Calu3 (cell line): ENCODE measurements at regions not wholly inside any gene's neighbourhood (a gene's known extent, or its start where the extent isn't known, plus 50 kb on each side); places are given as distances from the start of the nearest gene placed in this dataset.
"Not testable (repeated sequence)": the region's sequence is repeated elsewhere in the genome, so short reads cannot be mapped to it uniquely, and the experiment has no call there.

Source experiments
- BruUV-seq: library from RNA; stranded (reverse); fragments of 400-500 nt; replicated peaks from 2 replicates; lab custom pipeline; 2021; lab: Mats Ljungman, UMichigan
- CTCF ChIA-PET: fragments of 300-600 bp; sonication (Branson Sonifier 250); formaldehyde crosslinking; loops from one replicate; lab custom pipeline; 2022; ENCODE audit warnings: antibody characterized with exemption; lab: Charles Lee
- DNase-seq: peaks from one replicate; pipeline ENCODE4 v3.0.0; 2022
- H3K27ac Mint-ChIP-seq: one replicate; pipeline ENCODE4 v1.8.0; 2022; ENCODE audit warnings: mixed read lengths; ENCODE audit not compliant: unreplicated experiment
- H3K27me3 Mint-ChIP-seq: one replicate; pipeline ENCODE4 v1.8.0; 2022; ENCODE audit warnings: mixed read lengths; ENCODE audit not compliant: unreplicated experiment
- H3K36me3 Mint-ChIP-seq: one replicate; pipeline ENCODE4 v1.8.0; 2022; ENCODE audit warnings: mild to moderate bottlenecking, moderate library complexity, mixed read lengths; ENCODE audit not compliant: insufficient read depth, unreplicated experiment
- H3K4me1 Mint-ChIP-seq: one replicate; pipeline ENCODE4 v1.8.0; 2022; ENCODE audit warnings: mild to moderate bottlenecking, low read depth, mixed read lengths; ENCODE audit not compliant: unreplicated experiment
- H3K4me3 Mint-ChIP-seq: one replicate; pipeline ENCODE4 v1.8.0; 2022; ENCODE audit warnings: mild to moderate bottlenecking, low read depth, moderate library complexity, mixed read lengths; ENCODE audit not compliant: unreplicated experiment
- H3K9me3 Mint-ChIP-seq: one replicate; pipeline ENCODE4 v1.8.0; 2022; ENCODE audit warnings: low read depth, mixed read lengths; ENCODE audit not compliant: unreplicated experiment
- CTCF ChIP-seq: fragments of 200-600 bp; IDR thresholded peaks from one replicate; pipeline ENCODE4 v1.8.0; 2022; ENCODE audit warnings: antibody characterized with exemption; ENCODE audit not compliant: unreplicated experiment
- intact Hi-C: fragments of 100-400 bp; cut with micrococcal nuclease; formaldehyde crosslinking; loops from one replicate; pipeline ENCODE4 v1.10.0; 2022; ENCODE audit not compliant: unreplicated experiment

DNA sequence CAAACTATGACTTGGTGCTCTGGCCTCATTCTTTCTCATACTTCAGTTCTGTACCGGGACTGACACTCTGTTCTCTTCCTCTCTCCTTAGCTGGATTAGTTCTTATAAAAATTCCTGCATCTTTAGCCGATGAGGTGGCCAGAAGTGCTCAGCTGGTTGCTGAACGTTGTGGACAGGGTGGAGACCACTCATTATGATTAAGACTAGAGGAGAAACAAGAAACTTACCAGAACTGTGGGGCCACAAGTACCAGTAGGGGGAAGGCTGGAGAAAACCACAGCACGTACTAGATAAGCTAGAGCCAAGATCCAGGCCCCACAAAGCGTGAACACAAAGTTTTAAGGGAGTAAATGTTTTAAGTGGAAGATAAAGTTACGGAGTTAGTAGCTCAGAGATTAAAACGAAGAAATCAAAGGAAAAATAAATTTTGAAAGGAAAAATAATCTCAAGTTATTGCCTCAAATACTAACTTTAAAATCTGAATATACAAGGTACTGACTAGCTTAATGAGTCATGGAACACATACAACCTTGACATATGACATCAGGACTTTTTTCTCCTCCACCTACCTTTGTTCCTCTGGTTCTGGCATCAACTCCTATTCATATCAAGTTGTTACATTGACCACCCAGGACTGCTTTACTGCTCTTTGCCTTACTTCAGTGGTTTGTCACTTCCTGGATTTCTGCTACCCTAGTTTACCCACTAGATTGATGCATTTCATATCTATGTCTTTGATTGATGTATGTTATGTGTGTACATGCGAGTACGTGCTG is 469.0 kb downstream of the TFEC start:
- no peaks in the 10 kb centered on the region for H3K36me3 Mint-ChIP-seq
- H3K27ac Mint-ChIP-seq, result no peak overlapping the region
- no peaks in the 10 kb centered on the region for H3K4me1 Mint-ChIP-seq

DNA sequence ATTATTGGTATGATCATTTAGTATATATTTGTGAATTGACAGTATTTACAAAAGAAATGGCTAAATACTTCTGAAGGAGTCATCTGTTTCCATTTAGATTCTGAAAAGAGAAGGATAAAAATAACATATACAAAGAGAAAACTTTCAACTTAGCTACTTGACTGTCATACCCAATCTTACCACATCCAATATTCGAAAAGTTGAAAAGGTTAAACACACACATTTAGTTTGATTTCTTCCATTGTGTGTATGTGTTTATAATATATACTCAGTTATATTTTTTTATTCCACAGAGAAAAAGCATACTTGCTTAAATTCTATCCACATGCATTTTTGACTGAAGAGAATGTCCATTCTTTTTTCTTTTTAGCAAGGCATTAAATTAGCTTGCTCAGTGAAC is 470.7 kb downstream of the TFEC start:
- DNase-seq, result no peak
- BruUV-seq, result no TSS peak
- H3K27me3 Mint-ChIP-seq, result no peaks in the 10 kb centered on the region
- H3K27ac Mint-ChIP-seq, result no peak overlapping the region
- no peaks in the 10 kb centered on the region for H3K9me3 Mint-ChIP-seq
- H3K4me3 Mint-ChIP-seq, result no peak overlapping the region
- CTCF ChIA-PET, result interaction anchor here (0.5 to 0.7 kb wide), 3 partner anchors 61 to 1345 kb away, joined by 3 to 5 read pairs (median 4); no protein-coding TSS in a partner anchor
- intact Hi-C loops, result no loop called here
- H3K36me3 Mint-ChIP-seq, result no peaks in the 10 kb centered on the region
- H3K4me1 Mint-ChIP-seq, result no peaks in the 10 kb centered on the region
- TF ChIP-seq CTCF, result no peak

More for the DNA sequence above, 469.0 kb downstream of the TFEC start:
- BruUV-seq, result no TSS peak
- H3K4me3 Mint-ChIP-seq, result no peak overlapping the region
- no peak for TF ChIP-seq CTCF
- no peaks in the 10 kb centered on the region for H3K27me3 Mint-ChIP-seq
- intact Hi-C loops, result no loop called here
- no peak for DNase-seq
- no peaks in the 10 kb centered on the region for H3K9me3 Mint-ChIP-seq
- CTCF ChIA-PET, result no interaction called here

- no peak for TF ChIP-seq CTCF
- H3K4me3 Mint-ChIP-seq, result no peak overlapping the region
- H3K9me3 Mint-ChIP-seq, result no peaks in the 10 kb centered on the region
- no peak overlapping the region for H3K27ac Mint-ChIP-seq
- BruUV-seq, result no TSS peak
- H3K36me3 Mint-ChIP-seq, result no peaks in the 10 kb centered on the region
- intact Hi-C loops, result no loop called here
- CTCF ChIA-PET, result interaction anchor here (0.7 kb wide), 2 partner anchors 11 to 79 kb away, joined by 3 to 4 read pairs; no protein-coding TSS in a partner anchor
- H3K4me1 Mint-ChIP-seq, result no peaks in the 10 kb centered on the region
- no peaks in the 10 kb centered on the region for H3K27me3 Mint-ChIP-seq
- DNase-seq, result no peak
These were observed 472.4 kb downstream of the TFEC start for GRCh38 chr7:115558161-115558560.

GRCh38 chr7:115557296-115557695 is 473.3 kb downstream of the TFEC start:
- H3K27me3 Mint-ChIP-seq, H3K4me3 Mint-ChIP-seq, BruUV-seq, H3K4me1 Mint-ChIP-seq, intact Hi-C loops, CTCF ChIA-PET, H3K36me3 Mint-ChIP-seq, H3K9me3 Mint-ChIP-seq, H3K27ac Mint-ChIP-seq, DNase-seq: not testable (repeated sequence)

DNA sequence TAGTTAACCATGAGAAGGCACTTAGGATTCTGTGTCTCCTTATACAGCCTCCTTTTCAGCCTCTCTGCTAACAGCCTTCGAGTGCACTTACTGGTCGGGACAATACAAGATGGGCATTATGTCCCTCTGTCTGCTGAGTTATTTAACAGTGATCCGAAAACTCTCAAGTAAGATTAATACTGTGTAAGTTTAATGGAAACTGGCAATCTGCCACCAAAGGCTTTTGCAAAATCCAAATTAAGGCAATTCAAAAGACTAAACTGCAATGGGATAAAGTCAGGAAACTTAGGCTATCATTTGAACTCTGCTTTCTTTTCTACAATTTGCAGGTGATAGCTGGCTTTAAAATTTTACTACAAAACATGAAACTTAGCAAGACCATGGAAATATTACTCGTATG is 477.8 kb downstream of the TFEC start:
- H3K27ac Mint-ChIP-seq, result no peak overlapping the region
- CTCF ChIA-PET, result no interaction called here
- no peak overlapping the region for H3K4me3 Mint-ChIP-seq
- TF ChIP-seq CTCF, result no peak
- no peaks in the 10 kb centered on the region for H3K36me3 Mint-ChIP-seq
- H3K9me3 Mint-ChIP-seq, result no peaks in the 10 kb centered on the region
- DNase-seq, result no peak
- H3K27me3 Mint-ChIP-seq, result peaks cover 9% of the 10 kb centered on the region
- intact Hi-C loops, result no loop called here
- no TSS peak for BruUV-seq
- H3K4me1 Mint-ChIP-seq, result no peaks in the 10 kb centered on the region
